ENCODE measurements at regions not wholly inside any gene's neighbourhood (a gene's known extent, or its start where the extent isn't known, plus 50 kb on each side); places are given as distances from the start of the nearest gene placed in this dataset.

- no peak for DNase-seq
Observed at GRCh38 chr3:21357241-21357640, 393.8 kb downstream of the ZNF385D start.

GRCh38 chr3:21356402-21356801 is 394.6 kb downstream of the ZNF385D start:
- no peak for DNase-seq

DNA sequence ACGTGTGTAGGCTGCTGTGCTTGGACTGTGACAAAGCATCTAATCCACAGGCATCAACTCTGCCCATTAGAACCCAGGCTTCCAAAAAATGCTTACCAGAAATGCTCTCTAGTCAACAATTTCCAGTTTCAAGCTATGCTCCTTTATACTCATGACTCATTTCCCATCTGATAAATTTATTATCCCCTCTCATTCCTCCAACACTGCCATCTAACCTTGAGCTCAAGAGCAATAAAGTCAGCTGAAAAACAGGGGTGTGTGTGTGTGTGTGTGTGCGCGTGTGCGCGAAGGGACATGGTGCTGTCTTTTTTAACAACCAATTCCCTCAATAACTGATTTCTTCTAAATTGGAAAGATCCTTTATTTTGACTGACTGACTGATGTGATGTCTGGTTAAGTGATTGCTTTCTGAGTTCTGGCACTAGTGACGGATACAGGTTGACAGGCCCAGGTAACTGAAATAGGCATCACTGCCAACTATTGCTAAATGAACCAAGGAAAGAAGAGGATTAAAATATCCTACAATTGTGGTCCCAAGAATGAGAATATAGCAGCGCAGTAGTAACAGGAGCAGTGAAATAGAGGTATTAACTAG is 405.5 kb downstream of the ZNF385D start:
- no peak for DNase-seq

GRCh38 chr3:21331857-21332256 is 419.2 kb downstream of the ZNF385D start:
- DNase-seq, result no peak

DNA sequence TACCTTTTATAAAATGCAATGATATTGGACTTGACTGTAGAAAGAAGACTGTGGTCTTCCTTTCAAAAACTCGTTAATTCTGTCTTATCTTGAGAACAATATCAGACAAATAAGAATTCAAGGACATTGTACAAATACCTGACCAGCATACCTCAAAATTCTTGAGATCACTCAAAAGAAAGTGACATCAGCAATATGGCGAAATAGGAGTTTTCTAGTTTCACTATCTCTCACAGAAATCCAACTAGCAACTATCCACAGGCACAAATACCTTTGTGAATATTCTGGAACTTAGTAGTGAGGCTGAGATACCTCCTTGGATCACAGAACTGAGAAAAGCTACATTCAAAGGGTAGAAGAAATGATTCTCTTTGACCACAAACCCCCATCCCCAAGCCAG is 419.7 kb downstream of the ZNF385D start:
- DNase-seq, result no peak

DNA sequence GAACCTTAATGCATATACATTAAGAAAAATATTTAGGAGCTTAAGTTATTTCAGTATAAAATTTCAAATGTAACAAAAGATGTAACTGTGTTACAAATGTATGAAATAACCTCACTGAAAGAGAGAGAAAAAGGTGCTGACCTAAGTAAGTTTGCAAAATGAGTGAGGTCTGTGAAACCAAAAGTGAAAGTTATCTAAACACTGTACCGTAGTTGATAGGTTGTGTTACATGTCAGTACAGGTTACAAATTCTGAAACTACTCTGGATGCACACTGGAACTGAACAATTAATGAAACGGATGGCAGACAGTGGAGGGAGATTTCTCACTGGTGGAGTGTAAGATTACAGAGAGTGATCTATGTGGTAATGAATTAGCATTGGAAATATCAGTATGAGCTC is 420.7 kb downstream of the ZNF385D start:
- DNase-seq, result no peak

GRCh38 chr3:21328711-21329390 is 422.2 kb downstream of the ZNF385D start:
- DNase-seq, result no peak

GRCh38 chr3:21326704-21327475 is 424.1 kb downstream of the ZNF385D start:
- DNase-seq, result no peak

GRCh38 chr3:21314688-21315087 is 436.3 kb downstream of the ZNF385D start:
- no peak for DNase-seq

DNA sequence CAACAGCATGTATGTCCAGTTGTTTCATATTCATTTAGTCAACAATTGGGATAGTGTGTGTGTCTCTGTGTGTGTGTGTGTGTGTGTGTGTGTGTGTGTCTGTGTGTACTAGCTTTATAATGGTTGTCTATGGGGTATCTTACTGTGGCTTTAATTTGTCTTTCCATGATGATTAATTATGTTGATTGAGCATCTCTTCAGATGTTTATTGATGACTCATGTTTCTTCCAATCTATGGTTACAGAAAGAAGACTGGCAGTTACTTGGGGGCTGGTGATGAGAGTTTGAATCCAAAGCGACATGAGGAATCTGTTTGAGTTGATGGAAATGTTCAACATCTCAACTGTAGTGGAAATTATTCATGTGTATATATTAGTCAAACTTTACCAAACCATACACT is 440.1 kb downstream of the ZNF385D start:
- DNase-seq, result no peak

DNA sequence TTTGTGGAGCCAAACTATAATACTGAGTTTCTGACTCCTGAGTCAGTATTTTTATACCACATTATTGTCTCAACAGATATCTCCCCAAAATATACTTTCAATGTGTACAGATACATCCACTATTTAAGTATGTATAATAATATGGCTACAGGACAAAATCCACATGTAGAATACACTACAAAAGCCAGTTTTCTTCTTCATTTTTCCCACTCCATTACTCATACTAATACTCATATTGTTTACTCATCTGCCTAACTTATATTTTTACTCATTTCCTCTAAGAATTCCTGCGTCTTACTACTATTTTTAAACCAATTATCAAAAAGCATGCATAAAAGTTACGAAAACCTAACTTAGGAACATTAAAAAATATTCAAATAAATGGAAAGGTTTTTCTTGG is 440.8 kb downstream of the ZNF385D start:
- no peak for DNase-seq

DNA sequence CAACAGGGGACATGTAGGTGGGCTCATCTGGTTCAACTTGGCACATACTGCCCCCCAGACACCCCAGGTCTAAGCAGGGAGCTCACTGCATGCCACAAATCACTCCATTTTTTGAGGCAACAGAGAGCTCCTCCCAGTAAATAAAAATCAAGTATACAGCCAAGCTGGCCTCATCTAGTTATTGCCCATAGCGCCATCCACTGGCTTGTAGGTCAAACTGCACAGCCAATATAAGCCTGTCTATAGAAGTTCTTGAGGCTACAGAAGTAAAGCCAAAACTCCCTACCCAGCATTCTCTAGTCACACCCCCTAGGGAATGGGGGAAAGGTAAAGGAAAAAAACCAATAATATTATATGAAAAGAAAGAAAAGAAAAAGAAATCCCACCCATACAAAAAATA is 453.7 kb downstream of the ZNF385D start:
- no peak for DNase-seq

GRCh38 chr3:21294768-21295167 is 456.2 kb downstream of the ZNF385D start:
- DNase-seq, result no peak

GRCh38 chr3:21292971-21293370 is 458.0 kb downstream of the ZNF385D start:
- no peak for DNase-seq

- DNase-seq, result no peak
Observed at GRCh38 chr3:21290557-21290956, 460.5 kb downstream of the ZNF385D start.

GRCh38 chr3:21274079-21274571 is 476.9 kb downstream of the ZNF385D start:
- no peak for DNase-seq

- no peak for DNase-seq
Observed at GRCh38 chr3:21273259-21274025, 477.6 kb downstream of the ZNF385D start.

- no peak for DNase-seq
Observed at GRCh38 chr3:21271606-21272016, 479.4 kb downstream of the ZNF385D start.

- no peak for DNase-seq
Observed at GRCh38 chr3:21269882-21270281, 481.1 kb downstream of the ZNF385D start.

DNA sequence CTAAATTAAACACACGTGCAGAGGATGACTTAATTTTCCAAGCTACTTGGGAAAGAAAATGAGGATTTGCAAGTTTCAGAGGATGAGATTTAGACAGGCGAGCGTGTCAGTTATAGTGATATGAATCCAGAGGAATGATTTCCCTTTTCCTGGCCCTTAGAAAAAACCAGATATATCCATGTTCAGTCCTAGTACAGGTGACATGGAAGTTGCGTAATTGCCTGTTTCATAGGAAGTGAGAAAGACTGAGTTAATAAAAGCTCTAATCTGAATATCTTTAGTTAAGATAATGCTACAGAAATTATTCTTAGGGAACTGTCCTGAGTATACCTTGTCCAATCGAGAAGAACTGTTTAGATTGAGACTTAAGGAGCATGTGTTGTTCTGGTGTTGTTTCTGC is 490.5 kb downstream of the ZNF385D start:
- no peak for DNase-seq

GRCh38 chr3:21259896-21260295 is 491.1 kb downstream of the ZNF385D start:
- DNase-seq, result no peak

DNA sequence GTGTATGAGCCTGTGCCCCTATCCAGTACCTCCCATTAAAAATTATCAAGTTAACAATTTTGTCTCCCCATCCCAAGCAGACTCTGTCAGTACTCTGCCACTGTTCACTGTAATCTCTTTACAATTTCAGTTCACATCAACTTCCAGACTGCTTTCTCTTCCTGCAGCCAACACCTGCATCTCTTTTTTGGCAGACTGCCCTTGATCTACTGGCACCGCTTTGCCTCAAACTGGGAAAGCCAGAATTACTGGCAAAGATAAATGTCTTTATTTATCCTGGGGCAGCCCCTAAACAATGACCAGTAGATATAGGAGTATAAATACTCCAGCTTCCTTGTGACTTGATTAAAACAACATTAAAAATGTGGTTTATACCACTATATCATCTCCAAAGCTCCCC is 494.1 kb downstream of the ZNF385D start:
- no peak for DNase-seq

- DNase-seq, result no peak
Observed at GRCh38 chr3:21238661-21239060, 512.3 kb downstream of the ZNF385D start.

Data from SW 1271 (cell line).